ENCODE measurements at regions not wholly inside any gene's neighbourhood (a gene's known extent, or its start where the extent isn't known, plus 50 kb on each side); places are given as distances from the start of the nearest gene placed in this dataset.
"Not testable (repeated sequence)": the region's sequence is repeated elsewhere in the genome, so short reads cannot be mapped to it uniquely, and the experiment has no call there.

- no peaks in the 10 kb centered on the region for H3K9me3 Mint-ChIP-seq
- ATAC-seq (no peak), DNase-seq (ENCODE audit: low spot score in 2 of 2) (no peak)
- no peak overlapping the region for H3K27ac Mint-ChIP-seq
- H3K36me3 Mint-ChIP-seq, result no peaks in the 10 kb centered on the region
These were observed 809.7 kb downstream of the CCSER2 start for GRCh38 chr10:85138046-85138445.

GRCh38 chr10:85139124-85139523 is 810.7 kb downstream of the CCSER2 start:
- peaks cover 0 to under 1% of the 10 kb centered on the region in 2 donors for H3K9me3 Mint-ChIP-seq
- no peaks in the 10 kb centered on the region for H3K36me3 Mint-ChIP-seq
- DNase-seq (ENCODE audit: low spot score in 2 of 2) (no peak), ATAC-seq (no peak)
- no peak overlapping the region for H3K27ac Mint-ChIP-seq

GRCh38 chr10:85141520-85141919 is 813.1 kb downstream of the CCSER2 start:
- H3K27ac Mint-ChIP-seq; DNase-seq (ENCODE audit: low spot score in 2 of 2); H3K36me3 Mint-ChIP-seq; H3K9me3 Mint-ChIP-seq; ATAC-seq: not testable (repeated sequence)

- H3K27ac Mint-ChIP-seq, result no peak overlapping the region
- no peak for ATAC-seq
- no peaks in the 10 kb centered on the region for H3K36me3 Mint-ChIP-seq
- DNase-seq (ENCODE audit: low spot score in 2 of 2), result no peak
- H3K9me3 Mint-ChIP-seq, result peaks cover 0 to 9% of the 10 kb centered on the region in 2 donors
These were observed 817.6 kb downstream of the CCSER2 start for GRCh38 chr10:85145966-85146365.

- no peak for DNase-seq (ENCODE audit: low spot score in 2 of 2)
- peaks cover 0 to 9% of the 10 kb centered on the region in 2 donors for H3K9me3 Mint-ChIP-seq
- H3K27ac Mint-ChIP-seq, result no peak overlapping the region
- H3K36me3 Mint-ChIP-seq, result no peaks in the 10 kb centered on the region
- ATAC-seq, result no peak
These were observed 819.2 kb downstream of the CCSER2 start for GRCh38 chr10:85147346-85148250.

- Mint-ChIP-seq H3K36me3 (no peaks in the 10 kb centered on the region), H3K27ac (no peak overlapping the region), H3K9me3 (peaks cover 0 to 9% of the 10 kb centered on the region in 2 donors)
- DNase-seq (ENCODE audit: low spot score in 2 of 2) (no peak), ATAC-seq (no peak)
These were observed 820.6 kb downstream of the CCSER2 start for GRCh38 chr10:85148693-85149640.

GRCh38 chr10:85149766-85150165 is 821.4 kb downstream of the CCSER2 start:
- DNase-seq (ENCODE audit: low spot score in 2 of 2), result no peak
- H3K9me3 Mint-ChIP-seq, result peaks cover 0 to 4% of the 10 kb centered on the region in 2 donors
- no peak for ATAC-seq
- H3K36me3 Mint-ChIP-seq, result no peaks in the 10 kb centered on the region
- no peak overlapping the region for H3K27ac Mint-ChIP-seq

GRCh38 chr10:85151506-85151905 is 823.1 kb downstream of the CCSER2 start:
- DNase-seq (ENCODE audit: low spot score in 2 of 2) (no peak), ATAC-seq (no peak)
- no peak overlapping the region for H3K27ac Mint-ChIP-seq

GRCh38 chr10:85152496-85152895 is 824.1 kb downstream of the CCSER2 start:
- ATAC-seq (no peak), DNase-seq (ENCODE audit: low spot score in 2 of 2) (no peak)
- Mint-ChIP-seq H3K9me3 (peaks cover 0 to 3% of the 10 kb centered on the region in 2 donors), H3K27ac (no peak overlapping the region), H3K36me3 (no peaks in the 10 kb centered on the region)

More at GRCh38 chr10:85151506-85151905, 823.1 kb downstream of the CCSER2 start:
- H3K9me3 Mint-ChIP-seq, result no peaks in the 10 kb centered on the region
- H3K36me3 Mint-ChIP-seq, result no peaks in the 10 kb centered on the region

GRCh38 chr10:85152911-85153310 is 824.5 kb downstream of the CCSER2 start:
- ATAC-seq (no peak), DNase-seq (ENCODE audit: low spot score in 2 of 2) (no peak)
- Mint-ChIP-seq H3K9me3 (peaks cover 0 to 3% of the 10 kb centered on the region in 2 donors), H3K36me3 (no peaks in the 10 kb centered on the region), H3K27ac (no peak overlapping the region)

- H3K27ac Mint-ChIP-seq, result no peak overlapping the region
- no peak for ATAC-seq
- no peaks in the 10 kb centered on the region for H3K36me3 Mint-ChIP-seq
These were observed 828.8 kb downstream of the CCSER2 start for GRCh38 chr10:85157206-85157605.

GRCh38 chr10:85168243-85168642 is 839.9 kb downstream of the CCSER2 start:
- H3K36me3 Mint-ChIP-seq, result no peaks in the 10 kb centered on the region
- no peak overlapping the region for H3K27ac Mint-ChIP-seq
- H3K9me3 Mint-ChIP-seq, result peaks cover 0 to 10% of the 10 kb centered on the region in 2 donors
- DNase-seq (ENCODE audit: low spot score in 2 of 2) (no peak), ATAC-seq (no peak)

More at GRCh38 chr10:85157206-85157605, 828.8 kb downstream of the CCSER2 start:
- no peak for DNase-seq (ENCODE audit: low spot score in 2 of 2)
- peaks cover 0 to 3% of the 10 kb centered on the region in 2 donors for H3K9me3 Mint-ChIP-seq

GRCh38 chr10:85170026-85170425 is 841.6 kb downstream of the CCSER2 start:
- peaks cover 0 to 11% of the 10 kb centered on the region in 2 donors for H3K9me3 Mint-ChIP-seq
- DNase-seq (ENCODE audit: low spot score in 2 of 2) (no peak), ATAC-seq (no peak)
- no peak overlapping the region for H3K27ac Mint-ChIP-seq
- no peaks in the 10 kb centered on the region for H3K36me3 Mint-ChIP-seq

- Mint-ChIP-seq H3K27ac (no peak overlapping the region), H3K9me3 (peaks cover 0 to 14% of the 10 kb centered on the region in 2 donors), H3K36me3 (no peaks in the 10 kb centered on the region)
- DNase-seq (ENCODE audit: low spot score in 2 of 2) (no peak), ATAC-seq (no peak)
These were observed 847.2 kb downstream of the CCSER2 start for GRCh38 chr10:85175635-85176034.

- Mint-ChIP-seq H3K9me3 (peaks cover 0 to 3% of the 10 kb centered on the region in 2 donors), H3K36me3 (no peaks in the 10 kb centered on the region), H3K27ac (no peak overlapping the region)
- DNase-seq (ENCODE audit: low spot score in 2 of 2) (no peak), ATAC-seq (no peak)
These were observed 849.4 kb downstream of the CCSER2 start for GRCh38 chr10:85177767-85178166.

GRCh38 chr10:85187047-85187446 is 858.7 kb downstream of the CCSER2 start:
- Mint-ChIP-seq H3K27ac (no peak overlapping the region), H3K9me3 (peaks cover 0 to 5% of the 10 kb centered on the region in 2 donors), H3K36me3 (no peaks in the 10 kb centered on the region)
- DNase-seq (ENCODE audit: low spot score in 2 of 2) (no peak), ATAC-seq (no peak)

All from activated naive CD4-positive, alpha-beta T cell treated with anti-CD3 and anti-CD28 coated beads, Interleukin-2, amount 50 U/mL, for 72 hours (primary cell).